SK-N-SH (cell line): ENCODE measurements at regions not wholly inside any gene's neighbourhood (a gene's known extent, or its start where the extent isn't known, plus 50 kb on each side); places are given as distances from the start of the nearest gene placed in this dataset.

Experiments used
- CTCF ChIA-PET: fragments of 300-600, 350-600 bp; formaldehyde crosslinking; extraction: SDS; loops from one replicate; lab custom pipeline; 2021; lab: Yijun Ruan, JAX
- POLR2A ChIA-PET: fragments of 350-600 bp; sonication (Branson Sonifier 250); formaldehyde crosslinking; extraction: SDS; loops from one replicate; lab custom pipeline; 2020; ENCODE audit warnings: antibody characterized with exemption, inconsistent platforms; lab: Yijun Ruan, JAX
- DNase-seq: peaks from one replicate; pipeline ENCODE4 v3.0.0; 2012
- H2AFZ ChIP-seq: fragments of 200-600 bp; sonication (generic); 2 replicates; pipeline ENCODE4 v1.8.1; 2016; ENCODE audit warnings: antibody characterized with exemption, mild to moderate bottlenecking, low read depth
- H3F3A ChIP-seq: fragments of 200-600 bp; sonication (generic); replicated peaks from 2 replicates; pipeline ENCODE3; 2016; ENCODE audit warnings: antibody characterized with exemption, mild to moderate bottlenecking; ENCODE audit not compliant: insufficient read depth
- H3K27ac ChIP-seq, 2 experiments: fragments of 200-500 bp in 1 of 2; fragments of 200-600 bp in 1 of 2; sonication (Bioruptor generic) in 1 of 2; sonication (generic), shearing (Covaris generic) in 1 of 2; 2 replicates each; pipeline versions ENCODE4 v1.5.1 to v1.6.1; 2014 to 2016; ENCODE audit warnings: low read depth in 2 of 2, inconsistent platforms in 1 of 2, low read length in 1 of 2, mild to moderate bottlenecking in 1 of 2, mixed read lengths in 1 of 2
- H3K27me3 ChIP-seq: fragments of 200-600 bp; sonication (generic), shearing (Covaris generic); 2 replicates; pipeline ENCODE4 v1.6.1; 2016; ENCODE audit warnings: mixed run types; ENCODE audit not compliant: insufficient read depth
- H3K36me3 ChIP-seq, 2 experiments: fragments of 200-500 bp in 1 of 2; fragments of 200-600 bp in 1 of 2; sonication (Bioruptor generic) in 1 of 2; sonication (generic) in 1 of 2; replicated peaks in 1 of 2; 2 replicates each; pipeline versions ENCODE3 to v1.5.1; 2014 to 2016; ENCODE audit warnings: low read length in 1 of 2, mild to moderate bottlenecking in 1 of 2; ENCODE audit not compliant: insufficient read depth in 2 of 2, control insufficient read depth in 1 of 2
- H3K4me1 ChIP-seq, 2 experiments: fragments of 200-500 bp in 1 of 2; fragments of 200-600 bp in 1 of 2; sonication (Bioruptor generic) in 1 of 2; sonication (generic), shearing (Covaris generic) in 1 of 2; 2 replicates each; pipeline versions ENCODE4 v1.5.1 to v1.6.1; 2014 to 2016; ENCODE audit warnings: low read depth in 1 of 2, low read length in 1 of 2, mixed run types in 1 of 2; ENCODE audit not compliant: insufficient read depth in 2 of 2, control insufficient read depth in 1 of 2
- H3K4me2 ChIP-seq: fragments of 200-600 bp; sonication (generic), shearing (Covaris generic); 2 replicates; pipeline ENCODE4 v1.6.1; 2017; ENCODE audit warnings: mixed run types
- H3K4me3 ChIP-seq, 2 experiments: fragments of 200-500 bp in 1 of 2; fragments of 200-600 bp in 1 of 2; sonication (Bioruptor generic) in 1 of 2; sonication (generic), shearing (Covaris generic) in 1 of 2; 2 replicates each; pipeline versions ENCODE4 v1.5.1 to v1.8.1; 2014 to 2016; ENCODE audit warnings: low read depth in 2 of 2, inconsistent platforms in 1 of 2, low read length in 1 of 2, mild to moderate bottlenecking in 1 of 2, mixed read lengths in 1 of 2, moderate library complexity in 1 of 2
- H3K79me2 ChIP-seq: fragments of 200-600 bp; sonication (generic); 2 replicates; pipeline ENCODE4 v1.8.1; 2017; ENCODE audit warnings: mild to moderate bottlenecking; ENCODE audit not compliant: insufficient read depth
- H3K9ac ChIP-seq: fragments of 200-600 bp; sonication (generic); 2 replicates; pipeline ENCODE4 v1.6.1; 2017; ENCODE audit warnings: mixed run types
- H3K9me2 ChIP-seq: fragments of 200-600 bp; sonication (generic); 2 replicates; pipeline ENCODE4 v1.6.1; 2017; ENCODE audit warnings: mixed run types
- H3K9me3 ChIP-seq: fragments of 200-600 bp; sonication (generic); 2 replicates; pipeline ENCODE4 v1.6.1; 2017; ENCODE audit warnings: mixed run types, mild to moderate bottlenecking, moderate library complexity
- H4K20me1 ChIP-seq: fragments of 200-600 bp; sonication (generic); 2 replicates; pipeline ENCODE4 v1.6.1; 2017; ENCODE audit warnings: mild to moderate bottlenecking, mixed run types; ENCODE audit not compliant: insufficient read depth
- CHD2 ChIP-seq: fragments of 150-350 bp; IDR thresholded peaks from 2 replicates; pipeline ENCODE4 v1.6.1; 2018; ENCODE audit warnings: low read length; ENCODE audit not compliant: partially characterized antibody
- ELF1 ChIP-seq: IDR thresholded peaks from 2 replicates; pipeline ENCODE4 v1.4.0; 2012
- EZH2phosphoT487 ChIP-seq: fragments of 200-600 bp; sonication (generic); IDR thresholded peaks from 2 replicates; pipeline ENCODE4 v1.6.1; 2017; ENCODE audit warnings: low read depth, mixed run types, mild to moderate bottlenecking, antibody characterized with exemption, moderate library complexity, borderline replicate concordance
- FOXJ3 ChIP-seq: sonication (generic); formaldehyde crosslinking; IDR thresholded peaks from 2 replicates; pipeline ENCODE4 v1.5.1; 2020; ENCODE audit warnings: mild to moderate bottlenecking, missing genetic modification reagents
- FOXM1 ChIP-seq: IDR thresholded peaks from 2 replicates; pipeline ENCODE4 v1.4.0; 2012; ENCODE audit warnings: low read depth, mild to moderate bottlenecking
- MEF2A ChIP-seq: IDR thresholded peaks from 2 replicates; pipeline ENCODE4 v1.4.0; 2012; ENCODE audit warnings: low read depth, borderline replicate concordance
- MXI1 ChIP-seq: IDR thresholded peaks from 2 replicates; pipeline ENCODE4 v1.6.1; 2012; ENCODE audit warnings: mild to moderate bottlenecking, low read depth, low read length, improper control_type of control experiment
- POLR2AphosphoS5 ChIP-seq: IDR thresholded peaks from 2 replicates; pipeline ENCODE4 v1.6.1; 2012; ENCODE audit warnings: low read depth, low read length
- RAD21 ChIP-seq: IDR thresholded peaks from 2 replicates; pipeline ENCODE4 v1.6.1; 2012; ENCODE audit warnings: mild to moderate bottlenecking, low read length
- RCOR1 ChIP-seq: fragments of 150-350 bp; IDR thresholded peaks from 2 replicates; pipeline ENCODE4 v1.6.1; 2017; ENCODE audit warnings: antibody characterized with exemption, low read length
- RFX5 ChIP-seq: IDR thresholded peaks from 2 replicates; pipeline ENCODE4 v1.6.1; 2012; ENCODE audit warnings: mild to moderate bottlenecking, improper control_type of control experiment, low read length
- RXRA ChIP-seq: IDR thresholded peaks from 2 replicates; pipeline ENCODE4 v1.4.0; 2012; ENCODE audit warnings: low read depth, mild to moderate bottlenecking, borderline replicate concordance
- TAF1 ChIP-seq: IDR thresholded peaks from 2 replicates; pipeline ENCODE4 v1.6.1; 2012; ENCODE audit warnings: low read depth, mild to moderate bottlenecking, low read length, moderate library complexity, borderline replicate concordance
- TCF12 ChIP-seq: IDR thresholded peaks from 2 replicates; pipeline ENCODE4 v1.4.0; 2012
- YY1 ChIP-seq: IDR thresholded peaks from 2 replicates; pipeline ENCODE4 v1.4.0; 2012; ENCODE audit warnings: low read depth, mild to moderate bottlenecking
- WGBS: methylation state at CpG from one replicate; pipeline ENCODE4 v1.1.6; 2017; ENCODE audit warnings: low lambda C conversion rate; 5-methylcytosine and 5-hydroxymethylcytosine counted together
- TF ChIP-seq, protein P1 (sequence below): fragments of 200-600 bp; sonication (generic); IDR thresholded peaks from 2 replicates; pipeline ENCODE4 v1.6.1; 2017; ENCODE audit warnings: antibody characterized with exemption, mild to moderate bottlenecking, moderate library complexity
- TF ChIP-seq, protein P2 (sequence below): fragments of 150-350 bp; IDR thresholded peaks from 2 replicates; pipeline ENCODE4 v1.6.1; 2017; ENCODE audit warnings: antibody characterized with exemption, low read length, low read depth, borderline replicate concordance
- TF ChIP-seq, protein P3 (sequence below): IDR thresholded peaks from 2 replicates; pipeline ENCODE4 v1.4.0; 2012; ENCODE audit warnings: low read depth, borderline replicate concordance
- TF ChIP-seq, protein P4 (sequence below): IDR thresholded peaks from 2 replicates; pipeline ENCODE4; 2012

DNA sequence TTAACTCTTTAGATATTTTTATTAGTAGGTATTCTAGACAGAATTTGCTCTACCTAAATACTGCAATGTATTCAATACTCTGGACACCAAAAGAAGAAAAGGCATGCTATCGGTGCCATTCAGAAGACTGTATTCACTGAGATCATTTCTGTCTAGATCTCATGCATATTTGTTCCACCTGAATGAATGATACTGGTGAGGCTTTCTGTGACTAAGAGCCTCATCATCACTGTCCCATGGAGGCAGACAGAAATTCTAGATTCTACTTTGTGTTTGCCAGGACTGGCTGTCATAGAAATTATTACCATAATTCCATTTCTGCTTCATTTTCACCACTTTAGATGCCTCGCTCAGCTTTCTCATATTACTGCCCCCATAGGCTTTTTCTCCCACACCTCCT is 340.7 kb downstream of the MBD2 start:
- no peaks in the 10 kb centered on the region for H3K36me3 ChIP-seq
- no peak for DNase-seq
- H3K4me1 ChIP-seq: no peaks in the 10 kb centered on the region
- no peaks in the 10 kb centered on the region for H3K79me2 ChIP-seq
- no peaks in the 10 kb centered on the region for H3F3A ChIP-seq
- no peaks in the 10 kb centered on the region for H3K27me3 ChIP-seq
- no peak overlapping the region for H3K4me3 ChIP-seq
- no peaks in the 10 kb centered on the region for H3K9me3 ChIP-seq
- CTCF ChIA-PET: interaction anchor here (0.7 kb wide), 1 partner anchor 10 kb away, joined by 3 read pairs; no protein-coding TSS in a partner anchor
- H3K4me2 ChIP-seq: no peak overlapping the region
- WGBS: 37% methylated on average over 2 of the region's 2 CpGs
- POLR2A ChIA-PET: no interaction called here
- no peak overlapping the region for H3K9ac ChIP-seq
- no peak overlapping the region for H2AFZ ChIP-seq
- no peak for TF ChIP-seq RFX5
- TF ChIP-seq FOXM1: no peak
- TF ChIP-seq POLR2AphosphoS5: no peak
- TF ChIP-seq FOXJ3 (CRISPR knock-in tag): no peak
- TF ChIP-seq, protein P1, sequence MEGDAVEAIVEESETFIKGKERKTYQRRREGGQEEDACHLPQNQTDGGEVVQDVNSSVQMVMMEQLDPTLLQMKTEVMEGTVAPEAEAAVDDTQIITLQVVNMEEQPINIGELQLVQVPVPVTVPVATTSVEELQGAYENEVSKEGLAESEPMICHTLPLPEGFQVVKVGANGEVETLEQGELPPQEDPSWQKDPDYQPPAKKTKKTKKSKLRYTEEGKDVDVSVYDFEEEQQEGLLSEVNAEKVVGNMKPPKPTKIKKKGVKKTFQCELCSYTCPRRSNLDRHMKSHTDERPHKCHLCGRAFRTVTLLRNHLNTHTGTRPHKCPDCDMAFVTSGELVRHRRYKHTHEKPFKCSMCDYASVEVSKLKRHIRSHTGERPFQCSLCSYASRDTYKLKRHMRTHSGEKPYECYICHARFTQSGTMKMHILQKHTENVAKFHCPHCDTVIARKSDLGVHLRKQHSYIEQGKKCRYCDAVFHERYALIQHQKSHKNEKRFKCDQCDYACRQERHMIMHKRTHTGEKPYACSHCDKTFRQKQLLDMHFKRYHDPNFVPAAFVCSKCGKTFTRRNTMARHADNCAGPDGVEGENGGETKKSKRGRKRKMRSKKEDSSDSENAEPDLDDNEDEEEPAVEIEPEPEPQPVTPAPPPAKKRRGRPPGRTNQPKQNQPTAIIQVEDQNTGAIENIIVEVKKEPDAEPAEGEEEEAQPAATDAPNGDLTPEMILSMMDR: no peak
- no peak for TF ChIP-seq ELF1
- no peak for TF ChIP-seq TAF1
- TF ChIP-seq, protein P2, sequence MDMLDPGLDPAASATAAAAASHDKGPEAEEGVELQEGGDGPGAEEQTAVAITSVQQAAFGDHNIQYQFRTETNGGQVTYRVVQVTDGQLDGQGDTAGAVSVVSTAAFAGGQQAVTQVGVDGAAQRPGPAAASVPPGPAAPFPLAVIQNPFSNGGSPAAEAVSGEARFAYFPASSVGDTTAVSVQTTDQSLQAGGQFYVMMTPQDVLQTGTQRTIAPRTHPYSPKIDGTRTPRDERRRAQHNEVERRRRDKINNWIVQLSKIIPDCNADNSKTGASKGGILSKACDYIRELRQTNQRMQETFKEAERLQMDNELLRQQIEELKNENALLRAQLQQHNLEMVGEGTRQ: no peak
- no peak for TF ChIP-seq MXI1
- TF ChIP-seq, protein P3, sequence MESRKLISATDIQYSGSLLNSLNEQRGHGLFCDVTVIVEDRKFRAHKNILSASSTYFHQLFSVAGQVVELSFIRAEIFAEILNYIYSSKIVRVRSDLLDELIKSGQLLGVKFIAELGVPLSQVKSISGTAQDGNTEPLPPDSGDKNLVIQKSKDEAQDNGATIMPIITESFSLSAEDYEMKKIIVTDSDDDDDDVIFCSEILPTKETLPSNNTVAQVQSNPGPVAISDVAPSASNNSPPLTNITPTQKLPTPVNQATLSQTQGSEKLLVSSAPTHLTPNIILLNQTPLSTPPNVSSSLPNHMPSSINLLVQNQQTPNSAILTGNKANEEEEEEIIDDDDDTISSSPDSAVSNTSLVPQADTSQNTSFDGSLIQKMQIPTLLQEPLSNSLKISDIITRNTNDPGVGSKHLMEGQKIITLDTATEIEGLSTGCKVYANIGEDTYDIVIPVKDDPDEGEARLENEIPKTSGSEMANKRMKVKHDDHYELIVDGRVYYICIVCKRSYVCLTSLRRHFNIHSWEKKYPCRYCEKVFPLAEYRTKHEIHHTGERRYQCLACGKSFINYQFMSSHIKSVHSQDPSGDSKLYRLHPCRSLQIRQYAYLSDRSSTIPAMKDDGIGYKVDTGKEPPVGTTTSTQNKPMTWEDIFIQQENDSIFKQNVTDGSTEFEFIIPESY: no peak
- no peak for TF ChIP-seq RAD21
- no peak for TF ChIP-seq RXRA
- no peak for TF ChIP-seq YY1
- no peak for TF ChIP-seq EZH2phosphoT487
- TF ChIP-seq RCOR1: no peak
- TF ChIP-seq MEF2A: no peak
- TF ChIP-seq TCF12: no peak
- TF ChIP-seq, protein P4, sequence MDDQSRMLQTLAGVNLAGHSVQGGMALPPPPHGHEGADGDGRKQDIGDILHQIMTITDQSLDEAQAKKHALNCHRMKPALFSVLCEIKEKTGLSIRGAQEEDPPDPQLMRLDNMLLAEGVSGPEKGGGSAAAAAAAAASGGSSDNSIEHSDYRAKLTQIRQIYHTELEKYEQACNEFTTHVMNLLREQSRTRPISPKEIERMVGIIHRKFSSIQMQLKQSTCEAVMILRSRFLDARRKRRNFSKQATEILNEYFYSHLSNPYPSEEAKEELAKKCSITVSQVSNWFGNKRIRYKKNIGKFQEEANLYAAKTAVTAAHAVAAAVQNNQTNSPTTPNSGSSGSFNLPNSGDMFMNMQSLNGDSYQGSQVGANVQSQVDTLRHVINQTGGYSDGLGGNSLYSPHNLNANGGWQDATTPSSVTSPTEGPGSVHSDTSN: no peak
- no peak for TF ChIP-seq CHD2
- H3K9me2 ChIP-seq: no peaks in the 10 kb centered on the region
- no peak overlapping the region for H3K27ac ChIP-seq
- H4K20me1 ChIP-seq: no peaks in the 10 kb centered on the region
